HL-60 (cell line): ENCODE measurements at regions not wholly inside any gene's neighbourhood (a gene's known extent, or its start where the extent isn't known, plus 50 kb on each side); places are given as distances from the start of the nearest gene placed in this dataset.

ENCODE experiments used
- GABPA ChIP-seq: IDR thresholded peaks from 2 replicates; pipeline ENCODE4 v1.6.1; 2012; ENCODE audit warnings: low read depth
- POLR2AphosphoS5 ChIP-seq: IDR thresholded peaks from 2 replicates; pipeline ENCODE4 v1.6.1; 2012; ENCODE audit warnings: low read depth
- SPI1 ChIP-seq: IDR thresholded peaks from 2 replicates; pipeline ENCODE4 v1.6.1; 2012; ENCODE audit warnings: low read depth, mild to moderate bottlenecking, borderline replicate concordance
- TF ChIP-seq, protein P1 (sequence below): IDR thresholded peaks from one replicate; pipeline ENCODE4 v1.5.1; 2011; ENCODE audit warnings: low read length, control low read depth, inconsistent platforms; ENCODE audit not compliant: insufficient read depth

DNA sequence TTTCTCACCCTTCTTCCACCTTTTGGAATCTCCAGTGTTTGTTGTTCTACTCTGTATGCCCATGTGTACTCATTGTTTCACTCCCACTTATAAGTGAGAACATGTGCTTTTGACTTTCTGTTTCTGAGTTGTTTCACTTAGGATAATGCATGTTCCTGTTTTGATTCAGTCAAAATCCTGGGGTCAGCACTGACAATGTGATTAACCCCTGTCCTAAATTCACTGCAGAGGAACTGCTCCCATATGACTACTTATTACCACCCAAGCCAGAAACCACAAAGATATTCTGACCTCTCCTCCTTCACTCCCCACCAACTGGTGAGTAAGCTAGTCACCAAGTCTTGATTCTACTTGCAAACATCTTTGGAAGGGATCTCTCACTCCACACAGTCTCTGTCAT, 251.4 kb upstream of the TCF4 start:
- no peak for TF ChIP-seq SPI1
- TF ChIP-seq, protein P1, sequence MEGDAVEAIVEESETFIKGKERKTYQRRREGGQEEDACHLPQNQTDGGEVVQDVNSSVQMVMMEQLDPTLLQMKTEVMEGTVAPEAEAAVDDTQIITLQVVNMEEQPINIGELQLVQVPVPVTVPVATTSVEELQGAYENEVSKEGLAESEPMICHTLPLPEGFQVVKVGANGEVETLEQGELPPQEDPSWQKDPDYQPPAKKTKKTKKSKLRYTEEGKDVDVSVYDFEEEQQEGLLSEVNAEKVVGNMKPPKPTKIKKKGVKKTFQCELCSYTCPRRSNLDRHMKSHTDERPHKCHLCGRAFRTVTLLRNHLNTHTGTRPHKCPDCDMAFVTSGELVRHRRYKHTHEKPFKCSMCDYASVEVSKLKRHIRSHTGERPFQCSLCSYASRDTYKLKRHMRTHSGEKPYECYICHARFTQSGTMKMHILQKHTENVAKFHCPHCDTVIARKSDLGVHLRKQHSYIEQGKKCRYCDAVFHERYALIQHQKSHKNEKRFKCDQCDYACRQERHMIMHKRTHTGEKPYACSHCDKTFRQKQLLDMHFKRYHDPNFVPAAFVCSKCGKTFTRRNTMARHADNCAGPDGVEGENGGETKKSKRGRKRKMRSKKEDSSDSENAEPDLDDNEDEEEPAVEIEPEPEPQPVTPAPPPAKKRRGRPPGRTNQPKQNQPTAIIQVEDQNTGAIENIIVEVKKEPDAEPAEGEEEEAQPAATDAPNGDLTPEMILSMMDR, result no peak
- no peak for TF ChIP-seq POLR2AphosphoS5
- TF ChIP-seq GABPA, result no peak
